ENCODE measurements at regions not wholly inside any gene's neighbourhood (a gene's known extent, or its start where the extent isn't known, plus 50 kb on each side); places are given as distances from the start of the nearest gene placed in this dataset.

- DNase-seq (ENCODE audit: low spot score): no peak
Observed at GRCh38 chr6:153873541-153873940, 165.5 kb upstream of the OPRM1 start.

- peak; percentile 55 for DNase-seq (ENCODE audit: low spot score)
Observed at GRCh38 chr6:153872946-153873345, 166.1 kb upstream of the OPRM1 start.

- no peak for DNase-seq (ENCODE audit: low spot score)
Observed at GRCh38 chr6:153862927-153863326, 176.1 kb upstream of the OPRM1 start.

- DNase-seq (ENCODE audit: low spot score): no peak
Observed at GRCh38 chr6:153862139-153862538, 176.9 kb upstream of the OPRM1 start.

GRCh38 chr6:153858529-153858928 is 180.5 kb upstream of the OPRM1 start:
- no peak for DNase-seq (ENCODE audit: low spot score)

- no peak for DNase-seq (ENCODE audit: low spot score)
Observed at GRCh38 chr6:153856929-153857376, 182.1 kb upstream of the OPRM1 start.

GRCh38 chr6:153852481-153852880 is 186.6 kb upstream of the OPRM1 start:
- DNase-seq (ENCODE audit: low spot score): no peak

GRCh38 chr6:153852034-153852433 is 187.0 kb upstream of the OPRM1 start:
- no peak for DNase-seq (ENCODE audit: low spot score)

- DNase-seq (ENCODE audit: low spot score): peak; percentile 1
Observed at GRCh38 chr6:153849072-153849779, 189.8 kb upstream of the OPRM1 start.

GRCh38 chr6:153843420-153843819 is 195.6 kb upstream of the OPRM1 start:
- DNase-seq (ENCODE audit: low spot score): no peak

- DNase-seq (ENCODE audit: low spot score): no peak
Observed at GRCh38 chr6:153842491-153842890, 196.5 kb upstream of the OPRM1 start.

- no peak for DNase-seq (ENCODE audit: low spot score)
Observed at GRCh38 chr6:153840039-153840850, 198.8 kb upstream of the OPRM1 start.

GRCh38 chr6:153832543-153832942 is 206.5 kb upstream of the OPRM1 start:
- no peak for DNase-seq (ENCODE audit: low spot score)

GRCh38 chr6:153831350-153832078 is 207.5 kb upstream of the OPRM1 start:
- no peak for DNase-seq (ENCODE audit: low spot score)

GRCh38 chr6:153817173-153817572 is 221.9 kb upstream of the OPRM1 start:
- no peak for DNase-seq (ENCODE audit: low spot score)

- no peak for DNase-seq (ENCODE audit: low spot score)
Observed at GRCh38 chr6:153816366-153816765, 222.7 kb upstream of the OPRM1 start.

GRCh38 chr6:153814136-153814535 is 224.9 kb upstream of the OPRM1 start:
- no peak for DNase-seq (ENCODE audit: low spot score)

GRCh38 chr6:153804755-153805330 is 234.2 kb upstream of the OPRM1 start:
- DNase-seq (ENCODE audit: low spot score): no peak

- no peak for DNase-seq (ENCODE audit: low spot score)
Observed at GRCh38 chr6:153801917-153802316, 237.1 kb upstream of the OPRM1 start.

- DNase-seq (ENCODE audit: low spot score): no peak
Observed at GRCh38 chr6:153800580-153801188, 238.4 kb upstream of the OPRM1 start.

- no peak for DNase-seq (ENCODE audit: low spot score)
Observed at GRCh38 chr6:153790876-153791473, 248.1 kb upstream of the OPRM1 start.

- DNase-seq (ENCODE audit: low spot score): peak; percentile 93
Observed at GRCh38 chr6:153790048-153790447, 249.0 kb upstream of the OPRM1 start.
